ENCODE measurements at regions not wholly inside any gene's neighbourhood (a gene's known extent, or its start where the extent isn't known, plus 50 kb on each side); places are given as distances from the start of the nearest gene placed in this dataset.

GRCh38 chr2:126810001-126810400 is 88.7 kb upstream of the TEX51 start:
- no peak for TF ChIP-seq CTCF (IDR thresholded peaks at IDR 0.05)
- no peak for TF ChIP-seq POLR2A (IDR thresholded peaks at IDR 0.05)

All from adrenal gland (tissue), 5 donors.